Activated CD8-positive, alpha-beta T cell treated with anti-CD3 and anti-CD28 coated beads for 36 hours (primary cell): ENCODE measurements at regions not wholly inside any gene's neighbourhood (a gene's known extent, or its start where the extent isn't known, plus 50 kb on each side); places are given as distances from the start of the nearest gene placed in this dataset.

Experiments
- ATAC-seq: fragments of 200-7000 bp; cut with Tn5 transposase; one replicate; pipeline ENCODE4 v1.10.0; 2021; ENCODE audit warnings: mild to moderate bottlenecking, moderate library complexity
- CTCF ChIA-PET: fragments of 350-600 bp; sonication (Branson Sonifier 250); formaldehyde crosslinking; loops from one replicate; lab custom pipeline; 2021; ENCODE audit warnings: antibody characterized with exemption; lab: Charles Lee
- POLR2A ChIA-PET: fragments of 350-600 bp; sonication (Branson Sonifier 250); formaldehyde crosslinking; loops from one replicate; lab custom pipeline; 2021; ENCODE audit warnings: antibody characterized with exemption; lab: Charles Lee
- DNase-seq: peaks from one replicate; pipeline ENCODE4 v3.0.0-alpha.2; 2020
- H3K27ac Mint-ChIP-seq: one replicate; pipeline ENCODE4 v1.8.0; 2021; ENCODE audit warnings: mild to moderate bottlenecking, mixed read lengths
- H3K27me3 Mint-ChIP-seq: one replicate; pipeline ENCODE4 v1.8.0; 2021; ENCODE audit warnings: mixed read lengths
- H3K36me3 Mint-ChIP-seq: one replicate; pipeline ENCODE4 v1.8.0; 2021; ENCODE audit warnings: low read depth, mixed read lengths
- H3K4me1 Mint-ChIP-seq: one replicate; pipeline ENCODE4 v1.8.0; 2021; ENCODE audit warnings: low read depth, mixed read lengths
- H3K4me3 Mint-ChIP-seq: one replicate; pipeline ENCODE4 v1.8.0; 2021; ENCODE audit warnings: mild to moderate bottlenecking, moderate library complexity, mixed read lengths
- H3K9me3 Mint-ChIP-seq: one replicate; pipeline ENCODE4 v1.8.0; 2021; ENCODE audit warnings: mixed read lengths
- CTCF ChIP-seq: fragments of 200-600 bp; IDR thresholded peaks from one replicate; pipeline ENCODE4 v1.8.0; 2022; ENCODE audit warnings: antibody characterized with exemption, mild to moderate bottlenecking
- intact Hi-C: fragments of 100-400 bp; cut with micrococcal nuclease; formaldehyde crosslinking; loops from one replicate; pipeline ENCODE4 v1.10.0; 2022

DNA sequence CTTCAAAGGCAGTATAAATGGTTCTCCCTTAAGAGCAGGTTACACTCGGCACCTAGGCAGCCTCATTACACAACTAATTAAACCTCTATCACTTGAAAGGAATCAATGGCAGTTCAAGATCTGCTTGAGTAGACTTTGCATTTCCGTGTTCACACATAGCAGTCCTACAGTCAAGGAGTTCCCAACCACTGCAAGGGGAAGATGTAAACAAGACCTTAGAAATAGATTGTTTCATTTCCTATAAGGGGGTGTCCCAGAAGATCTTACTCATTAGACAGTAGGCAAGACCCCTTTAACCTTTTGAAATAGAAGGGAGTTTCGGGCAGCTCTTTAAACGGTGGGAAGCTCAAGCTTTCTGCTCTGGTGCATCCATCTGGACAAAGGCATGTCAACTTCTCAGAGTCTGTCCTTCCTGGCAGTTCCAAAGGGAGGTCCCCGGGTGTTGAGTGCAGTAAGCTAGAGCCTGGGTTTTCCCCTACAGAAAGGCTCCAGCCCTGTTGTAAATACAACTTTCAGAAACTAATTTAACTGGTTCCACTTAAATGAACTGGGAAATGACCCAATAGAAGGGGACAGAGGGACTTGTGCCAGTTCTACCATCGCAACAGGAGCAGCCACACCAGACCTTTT, 150.8 kb downstream of the RBMX2 start:
- no peaks in the 10 kb centered on the region for H3K36me3 Mint-ChIP-seq
- H3K4me1 Mint-ChIP-seq, result no peaks in the 10 kb centered on the region
- H3K27ac Mint-ChIP-seq, result no peak overlapping the region
- H3K27me3 Mint-ChIP-seq, result peaks cover 4% of the 10 kb centered on the region
- H3K9me3 Mint-ChIP-seq, result no peaks in the 10 kb centered on the region
- no peak overlapping the region for H3K4me3 Mint-ChIP-seq
- POLR2A ChIA-PET, result no interaction called here
- no peak for ATAC-seq
- intact Hi-C loops, result no loop called here
- CTCF ChIA-PET, result no interaction called here
- TF ChIP-seq CTCF, result no peak
- DNase-seq, result no peak

DNA sequence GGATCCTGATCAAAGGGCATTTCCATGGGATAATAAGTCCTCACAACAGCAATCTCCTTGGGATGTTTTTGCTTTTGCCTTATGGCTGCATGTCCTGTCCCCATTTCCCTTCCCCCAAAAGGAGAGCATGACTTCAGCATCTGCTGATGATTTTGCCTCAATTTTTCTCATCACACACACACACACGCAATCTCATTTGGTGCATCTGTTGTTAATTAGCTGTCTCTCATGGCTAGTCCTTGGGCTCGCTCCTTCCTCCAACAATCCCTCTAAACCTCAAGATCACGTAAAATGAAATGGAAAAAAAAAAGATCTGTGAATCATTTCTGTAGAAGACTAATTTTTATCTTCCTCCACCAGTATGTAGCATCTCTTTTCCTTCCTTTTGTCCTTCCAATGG, 153.6 kb downstream of the RBMX2 start:
- Mint-ChIP-seq H3K36me3 (no peaks in the 10 kb centered on the region), H3K27ac (no peak overlapping the region), H3K27me3 (peaks cover 2% of the 10 kb centered on the region), H3K9me3 (no peaks in the 10 kb centered on the region), H3K4me3 (no peak overlapping the region), H3K4me1 (no peaks in the 10 kb centered on the region)
- TF ChIP-seq CTCF, result no peak
- intact Hi-C loops, result no loop called here
- DNase-seq (no peak), ATAC-seq (no peak)
- CTCF ChIA-PET, result interaction anchor here (2.2 kb wide), 1 partner anchor 15 kb away, joined by 7 read pairs; no protein-coding TSS in a partner anchor
- POLR2A ChIA-PET, result no interaction called here

DNA sequence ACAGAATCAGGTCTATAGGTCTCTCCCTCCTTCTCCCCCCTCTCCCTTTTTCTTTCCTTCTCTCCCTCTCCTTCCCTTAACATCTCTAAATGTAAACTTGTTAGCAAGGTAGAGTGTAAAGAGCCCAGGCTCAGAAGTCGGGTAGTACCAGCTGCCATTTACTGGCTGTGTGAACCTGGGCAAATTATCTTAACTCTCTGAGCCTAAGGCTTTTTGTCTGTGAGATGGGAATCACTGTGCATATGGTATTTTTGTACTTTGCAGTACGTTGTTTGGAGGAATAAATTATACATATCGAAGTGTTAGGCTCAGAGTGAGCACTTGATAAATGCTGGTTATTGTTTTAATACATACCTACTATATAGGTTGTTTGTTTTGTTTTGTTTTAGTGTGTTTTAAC, 154.0 kb downstream of the RBMX2 start:
- Mint-ChIP-seq H3K4me1 (no peaks in the 10 kb centered on the region), H3K9me3 (no peaks in the 10 kb centered on the region), H3K27me3 (peaks cover 2% of the 10 kb centered on the region), H3K36me3 (no peaks in the 10 kb centered on the region), H3K4me3 (no peak overlapping the region), H3K27ac (no peak overlapping the region)
- ATAC-seq (no peak), DNase-seq (no peak)
- TF ChIP-seq CTCF, result no peak
- ChIA-PET POLR2A (no interaction called here), CTCF (interaction anchor here (2.2 kb wide), 1 partner anchor 16 kb away, joined by 7 read pairs; no protein-coding TSS in a partner anchor)
- intact Hi-C loops, result no loop called here

- intact Hi-C loops, result no loop called here
- Mint-ChIP-seq H3K36me3 (no peaks in the 10 kb centered on the region), H3K4me1 (no peaks in the 10 kb centered on the region), H3K9me3 (no peaks in the 10 kb centered on the region), H3K4me3 (no peak overlapping the region), H3K27me3 (peaks cover 4% of the 10 kb centered on the region), H3K27ac (no peak overlapping the region)
- CTCF ChIA-PET, result interaction anchor here (2.2 kb wide), 1 partner anchor 17 kb away, joined by 7 read pairs; no protein-coding TSS in a partner anchor
- POLR2A ChIA-PET, result no interaction called here
- no peak for DNase-seq
- TF ChIP-seq CTCF, result no peak
- no peak for ATAC-seq
Observed at GRCh38 chrX:130556951-130557350, 155.2 kb downstream of the RBMX2 start.

- intact Hi-C loops, result no loop called here
- DNase-seq (no peak), ATAC-seq (no peak)
- peaks cover 4% of the 10 kb centered on the region for H3K27me3 Mint-ChIP-seq
- no peaks in the 10 kb centered on the region for H3K4me1 Mint-ChIP-seq
- no peak for TF ChIP-seq CTCF
- no peaks in the 10 kb centered on the region for H3K9me3 Mint-ChIP-seq
- H3K4me3 Mint-ChIP-seq, result no peak overlapping the region
- H3K36me3 Mint-ChIP-seq, result no peaks in the 10 kb centered on the region
- CTCF ChIA-PET, result interaction anchor here (1.8 to 2.0 kb wide), 2 partner anchors 15 to 20 kb away, joined by 7 to 9 read pairs; no protein-coding TSS in a partner anchor
- POLR2A ChIA-PET, result no interaction called here
- no peak overlapping the region for H3K27ac Mint-ChIP-seq
Observed at GRCh38 chrX:130560544-130560943, 158.8 kb downstream of the RBMX2 start.
